ENCODE measurements at regions not wholly inside any gene's neighbourhood (a gene's known extent, or its start where the extent isn't known, plus 50 kb on each side); places are given as distances from the start of the nearest gene placed in this dataset.

- TF ChIP-seq ZNF624 (tag by site-specific recombination; IDR thresholded peaks at IDR 0.05) (no peak), ZBTB26 (tag by site-specific recombination; optimal IDR thresholded peaks at IDR 0.05) (no peak), ZNF664 (tag by site-specific recombination; IDR thresholded peaks at IDR 0.05) (no peak)
These were observed 91.0 kb upstream of the PPP1R2C start for GRCh38 chrX:42869011-42869410.
